ENCODE measurements at regions not wholly inside any gene's neighbourhood (a gene's known extent, or its start where the extent isn't known, plus 50 kb on each side); places are given as distances from the start of the nearest gene placed in this dataset.

DNA sequence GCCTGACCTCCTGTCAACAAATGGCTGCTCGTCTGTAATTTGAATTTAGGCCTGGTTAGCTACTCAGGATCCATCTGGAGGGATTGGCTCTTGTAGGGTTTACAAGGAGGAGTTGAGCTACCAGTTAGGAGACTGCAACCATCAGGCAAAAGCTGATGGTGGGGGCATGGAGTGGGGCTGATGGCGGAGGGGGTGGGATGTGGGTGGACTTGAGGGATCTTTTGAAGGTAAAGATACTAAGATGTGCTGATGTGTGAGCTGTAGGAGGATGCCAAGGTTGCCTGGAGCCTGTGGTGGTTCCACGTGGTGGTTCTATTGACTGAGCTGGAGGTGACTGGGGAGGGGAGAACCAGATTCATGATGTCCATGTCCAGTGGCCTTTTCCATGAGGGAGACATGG lies 240.7 kb downstream of the LPIN1 start:
- FAIRE-seq (no peak), ATAC-seq (no peak), DNase-seq (ENCODE audit: low read depth in 1 of 2, low spot score in 1 of 2) (no peak)
- no peak overlapping the region for H3K4me2 ChIP-seq
- TF ChIP-seq FOSL2 (IDR thresholded peaks at IDR 0.05) (no peak), FOSL2 (CRISPR knock-in tag; IDR thresholded peaks at IDR 0.05) (no peak), CBX8 (IDR thresholded peaks at IDR 0.05) (no peak), CBX2 (IDR thresholded peaks at IDR 0.05; ENCODE audit: borderline replicate concordance, low read depth) (no peak), SREBF2 (IDR thresholded peaks at IDR 0.05) (no peak), RFX5 (IDR thresholded peaks at IDR 0.05) (no peak), CHD4 (IDR thresholded peaks at IDR 0.05; ENCODE audit: borderline replicate concordance) (no peak), RNF2 (IDR thresholded peaks at IDR 0.05; ENCODE audit: borderline replicate concordance, low read depth) (no peak), EHMT2 (IDR thresholded peaks at IDR 0.05; ENCODE audit: low read depth) (no peak), JUN (IDR thresholded peaks at IDR 0.05) (no peak), HOXB5 (CRISPR knock-in tag; IDR thresholded peaks at IDR 0.05) (no peak), ZSCAN20 (CRISPR knock-in tag; IDR thresholded peaks at IDR 0.05) (no peak), NR3C1 (IDR thresholded peaks at IDR 0.05) (no peak)
- POLR2A ChIA-PET = no interaction called here
- WGBS (ENCODE audit: missing lambda C conversion rate) = 2% methylated on average over 3 of the region's 3 CpGs
- H3K4me1 ChIP-seq = no peaks in the 10 kb centered on the region
- no peak overlapping the region for H3K4me3 ChIP-seq
- no peaks in the 10 kb centered on the region for H3K9me3 ChIP-seq
- CTCF ChIA-PET = interaction anchor here (1.2 kb wide), 1 partner anchor 201 kb away, joined by 3 read pairs; no protein-coding TSS in a partner anchor
- no peak overlapping the region for H3K27ac ChIP-seq

DNA sequence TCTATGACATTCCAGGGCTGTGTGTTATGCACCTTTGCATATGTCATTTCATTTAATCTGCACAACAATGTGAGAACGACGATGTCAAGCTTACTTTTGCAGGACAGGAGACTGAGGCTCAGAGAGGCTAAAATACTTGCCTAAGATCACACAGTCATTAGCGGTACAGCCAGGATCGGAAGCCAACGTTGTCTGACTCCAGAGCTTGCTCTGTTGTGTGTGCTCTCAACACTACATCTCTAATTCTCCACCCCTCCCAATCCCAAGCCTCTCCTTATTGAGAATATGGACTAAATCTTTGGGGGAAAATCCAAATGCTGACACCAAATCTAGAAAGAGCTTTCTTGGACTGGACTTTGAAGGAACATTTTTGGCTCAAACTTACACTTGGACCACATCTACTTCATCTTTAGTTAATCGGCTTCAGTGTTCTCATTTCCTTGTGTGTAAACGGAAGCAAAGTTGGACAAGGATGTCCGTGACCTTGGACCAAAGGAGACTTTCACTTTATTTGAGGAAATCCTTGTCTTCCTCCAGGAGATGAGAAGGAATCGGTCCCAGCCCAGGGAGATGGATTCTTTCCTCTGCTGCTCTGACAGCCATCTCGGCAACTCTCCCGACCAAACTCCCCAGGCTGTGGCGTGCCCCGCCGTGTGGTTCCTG lies 242.4 kb downstream of the LPIN1 start:
- H3K27ac ChIP-seq = no peak overlapping the region
- ChIA-PET CTCF (no interaction called here), POLR2A (no interaction called here)
- no peaks in the 10 kb centered on the region for H3K9me3 ChIP-seq
- H3K4me3 ChIP-seq = no peak overlapping the region
- 36% methylated on average over 14 of the region's 14 CpGs for WGBS (ENCODE audit: missing lambda C conversion rate)
- no peak overlapping the region for H3K4me2 ChIP-seq
- H3K4me1 ChIP-seq = no peaks in the 10 kb centered on the region
- ATAC-seq (no peak), FAIRE-seq (no peak), DNase-seq (ENCODE audit: low read depth in 1 of 2, low spot score in 1 of 2) (no peak)
- TF ChIP-seq, protein P1, sequence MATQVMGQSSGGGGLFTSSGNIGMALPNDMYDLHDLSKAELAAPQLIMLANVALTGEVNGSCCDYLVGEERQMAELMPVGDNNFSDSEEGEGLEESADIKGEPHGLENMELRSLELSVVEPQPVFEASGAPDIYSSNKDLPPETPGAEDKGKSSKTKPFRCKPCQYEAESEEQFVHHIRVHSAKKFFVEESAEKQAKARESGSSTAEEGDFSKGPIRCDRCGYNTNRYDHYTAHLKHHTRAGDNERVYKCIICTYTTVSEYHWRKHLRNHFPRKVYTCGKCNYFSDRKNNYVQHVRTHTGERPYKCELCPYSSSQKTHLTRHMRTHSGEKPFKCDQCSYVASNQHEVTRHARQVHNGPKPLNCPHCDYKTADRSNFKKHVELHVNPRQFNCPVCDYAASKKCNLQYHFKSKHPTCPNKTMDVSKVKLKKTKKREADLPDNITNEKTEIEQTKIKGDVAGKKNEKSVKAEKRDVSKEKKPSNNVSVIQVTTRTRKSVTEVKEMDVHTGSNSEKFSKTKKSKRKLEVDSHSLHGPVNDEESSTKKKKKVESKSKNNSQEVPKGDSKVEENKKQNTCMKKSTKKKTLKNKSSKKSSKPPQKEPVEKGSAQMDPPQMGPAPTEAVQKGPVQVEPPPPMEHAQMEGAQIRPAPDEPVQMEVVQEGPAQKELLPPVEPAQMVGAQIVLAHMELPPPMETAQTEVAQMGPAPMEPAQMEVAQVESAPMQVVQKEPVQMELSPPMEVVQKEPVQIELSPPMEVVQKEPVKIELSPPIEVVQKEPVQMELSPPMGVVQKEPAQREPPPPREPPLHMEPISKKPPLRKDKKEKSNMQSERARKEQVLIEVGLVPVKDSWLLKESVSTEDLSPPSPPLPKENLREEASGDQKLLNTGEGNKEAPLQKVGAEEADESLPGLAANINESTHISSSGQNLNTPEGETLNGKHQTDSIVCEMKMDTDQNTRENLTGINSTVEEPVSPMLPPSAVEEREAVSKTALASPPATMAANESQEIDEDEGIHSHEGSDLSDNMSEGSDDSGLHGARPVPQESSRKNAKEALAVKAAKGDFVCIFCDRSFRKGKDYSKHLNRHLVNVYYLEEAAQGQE (IDR thresholded peaks at IDR 0.05) = no peak
- no peak for TF ChIP-seq RCOR1 (IDR thresholded peaks at IDR 0.05; ENCODE audit: low read depth, low read length)
- no peak for TF ChIP-seq CEBPB (IDR thresholded peaks at IDR 0.05)
- TF ChIP-seq, protein P2, sequence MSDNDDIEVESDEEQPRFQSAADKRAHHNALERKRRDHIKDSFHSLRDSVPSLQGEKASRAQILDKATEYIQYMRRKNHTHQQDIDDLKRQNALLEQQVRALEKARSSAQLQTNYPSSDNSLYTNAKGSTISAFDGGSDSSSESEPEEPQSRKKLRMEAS (IDR thresholded peaks at IDR 0.05) = no peak
- TF ChIP-seq, protein P3, sequence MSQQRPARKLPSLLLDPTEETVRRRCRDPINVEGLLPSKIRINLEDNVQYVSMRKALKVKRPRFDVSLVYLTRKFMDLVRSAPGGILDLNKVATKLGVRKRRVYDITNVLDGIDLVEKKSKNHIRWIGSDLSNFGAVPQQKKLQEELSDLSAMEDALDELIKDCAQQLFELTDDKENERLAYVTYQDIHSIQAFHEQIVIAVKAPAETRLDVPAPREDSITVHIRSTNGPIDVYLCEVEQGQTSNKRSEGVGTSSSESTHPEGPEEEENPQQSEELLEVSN (IDR thresholded peaks at IDR 0.05; ENCODE audit: borderline replicate concordance, low read depth) = no peak
- TF ChIP-seq PHF8 (IDR thresholded peaks at IDR 0.05; ENCODE audit: borderline replicate concordance, low read depth) = no peak
- TF ChIP-seq ELK1 (IDR thresholded peaks at IDR 0.05; ENCODE audit: low read depth, low read length) = no peak
- TF ChIP-seq POLR2A (IDR thresholded peaks at IDR 0.05; ENCODE audit: low read length) = no peak
- no peak for TF ChIP-seq PBX3 (IDR thresholded peaks at IDR 0.05)
- TF ChIP-seq FOSL2 (IDR thresholded peaks at IDR 0.05) = no peak
- TF ChIP-seq FOSL2 (CRISPR knock-in tag; IDR thresholded peaks at IDR 0.05) = no peak
- no peak for TF ChIP-seq HOXB5 (CRISPR knock-in tag; IDR thresholded peaks at IDR 0.05)
- no peak for TF ChIP-seq HOXA7 (CRISPR knock-in tag; IDR thresholded peaks at IDR 0.05)
- no peak for TF ChIP-seq ZC3H11A (IDR thresholded peaks at IDR 0.05)
- no peak for TF ChIP-seq TP53 (CRISPR knock-in tag; IDR thresholded peaks at IDR 0.05)

Measured in A549 (cell line).